HEK293 (cell line): ENCODE measurements at regions not wholly inside any gene's neighbourhood (a gene's known extent, or its start where the extent isn't known, plus 50 kb on each side); places are given as distances from the start of the nearest gene placed in this dataset.

ENCODE experiments used
- MYNN ChIP-seq: fragments of 450-650 bp; formaldehyde crosslinking; IDR thresholded peaks from 2 replicates; pipeline ENCODE4 v1.5.1; 2016; ENCODE audit warnings: missing biosample characterization, missing genetic modification characterization, borderline replicate concordance
- ZNF133 ChIP-seq: fragments of 450-650 bp; formaldehyde crosslinking; IDR thresholded peaks from 2 replicates; pipeline ENCODE4 v1.5.1; 2016; ENCODE audit warnings: missing biosample characterization, missing genetic modification characterization
- ZNF138 ChIP-seq: fragments of 450-650 bp; formaldehyde crosslinking; IDR thresholded peaks from 2 replicates; pipeline ENCODE4 v1.5.1; 2016; ENCODE audit warnings: missing biosample characterization, missing genetic modification characterization, borderline replicate concordance
- ZNF629 ChIP-seq: fragments of 450-650 bp; formaldehyde crosslinking; IDR thresholded peaks from 2 replicates; pipeline ENCODE4 v1.5.1; 2017; ENCODE audit warnings: missing biosample characterization, missing genetic modification characterization
- TF ChIP-seq, protein P1 (sequence below): fragments of 450-650 bp; formaldehyde crosslinking; IDR thresholded peaks from 2 replicates; pipeline ENCODE4 v1.5.1; 2016; ENCODE audit warnings: missing biosample characterization, missing genetic modification characterization
- TF ChIP-seq, protein P2 (sequence below): fragments of 450-650 bp; formaldehyde crosslinking; optimal IDR thresholded peaks from 2 replicates; pipeline ENCODE3; 2016; ENCODE audit warnings: missing biosample characterization, mild to moderate bottlenecking, missing genetic modification characterization
- TF ChIP-seq, protein P3 (sequence below): fragments of 450-650 bp; formaldehyde crosslinking; IDR thresholded peaks from 2 replicates; pipeline ENCODE4 v1.5.1; 2016; ENCODE audit warnings: missing biosample characterization, missing genetic modification characterization

GRCh38 chr6:168155193-168155592, 76.2 kb upstream of the FRMD1 start:
- TF ChIP-seq, protein P1, sequence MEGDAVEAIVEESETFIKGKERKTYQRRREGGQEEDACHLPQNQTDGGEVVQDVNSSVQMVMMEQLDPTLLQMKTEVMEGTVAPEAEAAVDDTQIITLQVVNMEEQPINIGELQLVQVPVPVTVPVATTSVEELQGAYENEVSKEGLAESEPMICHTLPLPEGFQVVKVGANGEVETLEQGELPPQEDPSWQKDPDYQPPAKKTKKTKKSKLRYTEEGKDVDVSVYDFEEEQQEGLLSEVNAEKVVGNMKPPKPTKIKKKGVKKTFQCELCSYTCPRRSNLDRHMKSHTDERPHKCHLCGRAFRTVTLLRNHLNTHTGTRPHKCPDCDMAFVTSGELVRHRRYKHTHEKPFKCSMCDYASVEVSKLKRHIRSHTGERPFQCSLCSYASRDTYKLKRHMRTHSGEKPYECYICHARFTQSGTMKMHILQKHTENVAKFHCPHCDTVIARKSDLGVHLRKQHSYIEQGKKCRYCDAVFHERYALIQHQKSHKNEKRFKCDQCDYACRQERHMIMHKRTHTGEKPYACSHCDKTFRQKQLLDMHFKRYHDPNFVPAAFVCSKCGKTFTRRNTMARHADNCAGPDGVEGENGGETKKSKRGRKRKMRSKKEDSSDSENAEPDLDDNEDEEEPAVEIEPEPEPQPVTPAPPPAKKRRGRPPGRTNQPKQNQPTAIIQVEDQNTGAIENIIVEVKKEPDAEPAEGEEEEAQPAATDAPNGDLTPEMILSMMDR (tag by site-specific recombination): no peak
- TF ChIP-seq, protein P2, sequence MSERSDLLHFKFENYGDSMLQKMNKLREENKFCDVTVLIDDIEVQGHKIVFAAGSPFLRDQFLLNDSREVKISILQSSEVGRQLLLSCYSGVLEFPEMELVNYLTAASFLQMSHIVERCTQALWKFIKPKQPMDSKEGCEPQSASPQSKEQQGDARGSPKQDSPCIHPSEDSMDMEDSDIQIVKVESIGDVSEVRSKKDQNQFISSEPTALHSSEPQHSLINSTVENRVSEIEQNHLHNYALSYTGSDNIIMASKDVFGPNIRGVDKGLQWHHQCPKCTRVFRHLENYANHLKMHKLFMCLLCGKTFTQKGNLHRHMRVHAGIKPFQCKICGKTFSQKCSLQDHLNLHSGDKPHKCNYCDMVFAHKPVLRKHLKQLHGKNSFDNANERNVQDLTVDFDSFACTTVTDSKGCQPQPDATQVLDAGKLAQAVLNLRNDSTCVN (tag by site-specific recombination): no peak
- TF ChIP-seq ZNF629 (tag by site-specific recombination) (no peak), MYNN (no peak), ZNF138 (tag by site-specific recombination) (no peak), ZNF133 (tag by site-specific recombination) (no peak)
- TF ChIP-seq, protein P3, sequence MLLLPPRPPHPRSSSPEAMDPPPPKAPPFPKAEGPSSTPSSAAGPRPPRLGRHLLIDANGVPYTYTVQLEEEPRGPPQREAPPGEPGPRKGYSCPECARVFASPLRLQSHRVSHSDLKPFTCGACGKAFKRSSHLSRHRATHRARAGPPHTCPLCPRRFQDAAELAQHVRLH: no peak
